IgD-negative memory B cell (primary cell): ENCODE measurements at regions not wholly inside any gene's neighbourhood (a gene's known extent, or its start where the extent isn't known, plus 50 kb on each side); places are given as distances from the start of the nearest gene placed in this dataset.

Experiments used
- H3K27ac Mint-ChIP-seq, 3 donors: one replicate each; pipeline ENCODE4 v1.8.0; 2020 to 2022; ENCODE audit warnings: mild to moderate bottlenecking in 3 of 3, mixed read lengths in 3 of 3, moderate library complexity in 1 of 3
- H3K27me3 Mint-ChIP-seq: one replicate; pipeline ENCODE4 v1.8.0; 2021; ENCODE audit warnings: mixed read lengths
- H3K36me3 Mint-ChIP-seq: one replicate; pipeline ENCODE4 v1.8.0; 2020; ENCODE audit warnings: mild to moderate bottlenecking, mixed read lengths
- H3K4me1 Mint-ChIP-seq, 3 donors: one replicate each; pipeline ENCODE4 v1.8.0; 2020 to 2022; ENCODE audit warnings: mixed read lengths in 3 of 3, mild to moderate bottlenecking in 1 of 3
- H3K4me3 Mint-ChIP-seq, 4 donors: one replicate each; pipeline ENCODE4 v1.8.0; 2020 to 2022; ENCODE audit warnings: mild to moderate bottlenecking in 4 of 4, mixed read lengths in 4 of 4, moderate library complexity in 3 of 4
- H3K9me3 Mint-ChIP-seq, 3 donors: one replicate each; pipeline ENCODE4 v1.8.0; 2020 to 2021; ENCODE audit warnings: mixed read lengths in 3 of 3, mild to moderate bottlenecking in 1 of 3

DNA sequence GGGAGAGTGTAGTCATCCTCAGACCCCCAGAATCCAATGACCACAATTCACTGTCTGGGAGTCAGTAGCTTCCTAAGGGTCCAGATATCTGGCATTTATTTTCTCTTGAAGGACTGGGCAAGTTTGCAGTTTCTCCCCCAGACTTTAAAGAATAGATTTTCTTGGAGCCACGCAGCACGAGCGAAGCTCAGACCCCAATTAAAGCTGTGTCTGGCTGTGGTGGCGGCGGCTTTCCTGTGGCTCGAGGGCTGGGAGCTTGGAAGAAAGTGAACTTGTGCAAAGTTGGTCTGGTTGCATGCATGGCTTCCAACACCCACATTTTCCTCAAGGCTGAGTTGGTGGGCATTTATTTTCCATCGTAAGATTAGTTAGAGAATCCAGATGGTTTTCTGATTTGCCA, 105.0 kb downstream of the ACKR3 start:
- Mint-ChIP-seq H3K4me3 (no peak overlapping the region), H3K27ac (no peak overlapping the region), H3K27me3 (peaks cover 12% of the 10 kb centered on the region), H3K4me1 (peaks cover 0 to 2% (median 0%) of the 10 kb centered on the region in 3 donors), H3K36me3 (no peaks in the 10 kb centered on the region), H3K9me3 (no peaks in the 10 kb centered on the region)

GRCh38 chr2:236675051-236675450, 105.4 kb downstream of the ACKR3 start:
- Mint-ChIP-seq H3K9me3 (no peaks in the 10 kb centered on the region), H3K27me3 (peaks cover 12% of the 10 kb centered on the region), H3K36me3 (no peaks in the 10 kb centered on the region), H3K4me3 (no peak overlapping the region), H3K4me1 (peaks cover 0 to 2% (median 0%) of the 10 kb centered on the region in 3 donors), H3K27ac (no peak overlapping the region)

- Mint-ChIP-seq H3K4me3 (no peak overlapping the region), H3K27me3 (peaks cover 12% of the 10 kb centered on the region), H3K27ac (peak overlapping the region in 1 of 3 donors; percentile 7), H3K36me3 (no peaks in the 10 kb centered on the region), H3K9me3 (no peaks in the 10 kb centered on the region), H3K4me1 (peaks cover 0 to 2% (median 0%) of the 10 kb centered on the region in 3 donors)
These were observed 105.9 kb downstream of the ACKR3 start for GRCh38 chr2:236675526-236675925.

GRCh38 chr2:236676136-236676873, 106.7 kb downstream of the ACKR3 start:
- Mint-ChIP-seq H3K9me3 (no peaks in the 10 kb centered on the region), H3K27me3 (peaks cover 12% of the 10 kb centered on the region), H3K4me3 (no peak overlapping the region), H3K27ac (peak overlapping the region in 1 of 3 donors; percentile 7), H3K36me3 (no peaks in the 10 kb centered on the region), H3K4me1 (peaks cover 0 to 2% (median 0%) of the 10 kb centered on the region in 3 donors)

DNA sequence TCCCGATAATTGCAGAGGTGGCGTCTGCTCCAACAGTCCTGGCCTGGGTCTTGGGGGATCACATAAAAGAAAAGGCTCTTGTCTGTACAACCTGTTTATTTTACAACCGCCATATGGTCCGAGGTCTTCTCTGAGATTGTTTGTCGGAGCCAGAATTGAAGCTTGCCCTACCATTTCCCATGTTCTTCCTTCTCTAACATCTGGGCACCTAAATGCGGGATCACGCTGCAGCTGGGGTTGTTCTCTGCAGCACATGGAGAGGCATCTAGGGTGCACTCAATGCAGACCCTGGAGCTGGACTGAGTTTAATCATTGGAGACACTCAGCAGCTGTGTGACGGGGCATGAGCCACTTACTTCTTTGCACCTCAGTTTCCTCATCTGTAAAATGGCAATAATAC, 107.7 kb downstream of the ACKR3 start:
- Mint-ChIP-seq H3K4me1 (peaks cover 0 to 2% (median 1%) of the 10 kb centered on the region in 3 donors), H3K9me3 (no peaks in the 10 kb centered on the region), H3K36me3 (no peaks in the 10 kb centered on the region), H3K4me3 (no peak overlapping the region), H3K27ac (no peak overlapping the region), H3K27me3 (peaks cover 12% of the 10 kb centered on the region)

DNA sequence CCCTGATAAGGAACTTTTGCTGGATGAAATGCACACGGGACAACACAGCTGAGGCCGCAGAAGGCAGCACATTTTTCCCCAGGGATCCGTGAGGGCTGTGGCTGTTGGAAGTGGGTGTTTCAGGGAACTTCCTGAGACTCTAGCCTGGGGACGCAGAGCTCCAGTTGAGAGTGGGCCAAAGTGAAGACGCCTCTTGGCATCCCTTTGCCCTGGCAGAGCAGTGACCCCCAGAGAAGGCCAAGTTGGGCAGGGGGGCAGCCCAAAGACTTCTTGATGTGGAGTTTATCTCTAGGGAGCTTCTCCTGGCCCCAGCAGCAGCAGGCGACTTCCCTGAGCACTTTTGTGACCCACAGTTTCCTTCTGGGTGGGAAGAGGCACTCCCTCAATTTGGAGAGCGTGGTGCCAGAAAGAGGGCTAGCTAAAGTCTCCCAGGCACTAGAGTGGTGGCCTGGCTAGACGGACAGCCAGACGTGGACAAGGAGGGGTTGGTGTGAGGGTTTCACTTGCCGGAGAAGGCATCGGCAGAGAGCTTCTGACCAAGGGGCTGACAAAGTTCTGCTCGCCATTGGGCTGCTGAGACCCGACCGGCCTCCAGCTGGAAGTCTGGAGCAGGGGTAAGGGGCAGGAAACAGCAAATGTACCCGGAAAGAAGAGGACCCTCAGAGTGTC, 108.8 kb downstream of the ACKR3 start:
- no peaks in the 10 kb centered on the region for H3K36me3 Mint-ChIP-seq
- no peak overlapping the region for H3K4me3 Mint-ChIP-seq
- H3K9me3 Mint-ChIP-seq, result no peaks in the 10 kb centered on the region
- H3K27ac Mint-ChIP-seq, result no peak overlapping the region
- peaks cover 0 to 2% (median 1%) of the 10 kb centered on the region in 3 donors for H3K4me1 Mint-ChIP-seq
- H3K27me3 Mint-ChIP-seq, result peaks cover 12% of the 10 kb centered on the region

GRCh38 chr2:236679884-236680860, 110.5 kb downstream of the ACKR3 start:
- H3K9me3 Mint-ChIP-seq, result peaks cover 0 to 2% (median 0%) of the 10 kb centered on the region in 3 donors
- peaks cover 15% of the 10 kb centered on the region for H3K27me3 Mint-ChIP-seq
- H3K4me3 Mint-ChIP-seq, result no peak overlapping the region
- H3K36me3 Mint-ChIP-seq, result no peaks in the 10 kb centered on the region
- H3K27ac Mint-ChIP-seq, result no peak overlapping the region
- peaks cover 0 to 9% (median 5%) of the 10 kb centered on the region in 3 donors for H3K4me1 Mint-ChIP-seq

GRCh38 chr2:236682651-236683422, 113.2 kb downstream of the ACKR3 start:
- Mint-ChIP-seq H3K36me3 (no peaks in the 10 kb centered on the region), H3K4me1 (peaks cover 0 to 8% (median 7%) of the 10 kb centered on the region in 3 donors), H3K27ac (no peak overlapping the region), H3K9me3 (peaks cover 0 to 2% (median 0%) of the 10 kb centered on the region in 3 donors), H3K27me3 (peaks cover 13% of the 10 kb centered on the region), H3K4me3 (peak overlapping the region in 1 of 4 donors; percentile 24)

DNA sequence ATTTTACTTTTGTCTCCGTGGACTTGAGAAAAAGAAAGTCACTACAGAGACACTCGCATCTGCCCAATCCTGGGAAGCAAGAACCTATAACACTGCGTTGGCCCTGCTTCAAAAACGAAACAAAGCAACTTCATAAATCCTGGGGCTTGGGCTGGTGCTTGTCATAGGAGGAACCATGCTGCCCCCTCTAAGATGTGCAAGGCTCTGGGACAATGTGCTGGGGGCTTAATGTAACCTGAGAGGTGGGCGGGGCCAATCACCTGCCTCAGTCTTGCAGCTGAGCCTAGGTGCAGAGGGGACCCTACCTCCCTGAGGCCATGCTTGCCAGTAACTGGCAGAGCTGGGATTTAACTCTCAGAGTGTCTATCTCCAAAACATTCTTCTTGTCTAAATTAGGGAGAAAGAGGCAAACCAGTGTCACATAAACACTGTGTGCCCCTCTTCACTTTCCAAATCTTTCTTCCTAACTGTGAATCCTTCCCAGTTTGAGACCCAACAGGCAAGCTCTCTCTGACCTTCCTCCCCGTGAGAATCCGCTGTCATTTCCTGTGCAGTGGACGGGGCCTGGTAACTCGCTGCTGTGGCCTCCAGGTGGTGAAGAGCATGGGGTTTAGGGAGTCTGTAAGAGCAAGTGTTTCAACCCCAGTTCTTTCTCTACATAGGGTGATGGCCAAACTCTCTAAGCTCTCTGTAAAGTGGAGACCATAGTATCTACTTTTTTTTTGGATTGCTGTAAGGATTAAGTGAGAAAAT, 115.1 kb downstream of the ACKR3 start:
- Mint-ChIP-seq H3K27ac (no peak overlapping the region), H3K4me1 (peaks cover 0 to 8% (median 7%) of the 10 kb centered on the region in 3 donors), H3K9me3 (peaks cover 0 to 2% (median 0%) of the 10 kb centered on the region in 3 donors), H3K27me3 (peaks cover 14% of the 10 kb centered on the region), H3K4me3 (peak overlapping the region in 2 of 4 donors; percentile 17 to 52), H3K36me3 (no peaks in the 10 kb centered on the region)

- Mint-ChIP-seq H3K27me3 (peaks cover 14% of the 10 kb centered on the region), H3K9me3 (peaks cover 0 to 2% (median 0%) of the 10 kb centered on the region in 3 donors), H3K4me3 (no peak overlapping the region), H3K27ac (no peak overlapping the region), H3K4me1 (peaks cover 0 to 8% (median 7%) of the 10 kb centered on the region in 3 donors), H3K36me3 (no peaks in the 10 kb centered on the region)
These were observed 115.7 kb downstream of the ACKR3 start for GRCh38 chr2:236685361-236685760.

DNA sequence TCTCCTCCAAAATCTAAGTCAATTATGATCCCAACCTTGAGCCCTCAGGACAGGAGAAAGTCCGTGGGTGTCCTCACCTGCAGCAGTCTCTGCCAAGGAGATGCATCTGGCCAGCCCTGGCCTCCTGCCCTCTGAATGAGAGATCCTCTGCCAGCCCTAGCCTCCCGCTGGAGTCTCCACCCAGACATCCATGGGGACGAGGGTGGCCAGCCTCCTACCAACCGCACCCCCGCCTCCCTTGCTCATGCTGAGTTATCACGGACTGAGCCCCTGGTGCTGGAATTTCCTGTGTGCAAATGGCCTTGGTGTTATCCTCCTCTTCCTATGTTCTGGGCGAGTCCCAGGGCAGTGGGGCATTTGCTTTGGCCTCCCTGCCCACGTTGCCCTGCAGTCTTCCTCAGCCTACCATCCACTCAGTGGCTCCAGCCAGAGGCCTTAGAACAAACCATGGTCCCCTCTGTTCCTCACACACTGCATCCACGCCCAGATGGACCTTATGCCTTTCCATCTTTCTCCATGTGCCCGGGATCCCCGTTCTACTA, 116.4 kb downstream of the ACKR3 start:
- Mint-ChIP-seq H3K36me3 (peaks cover 3% of the 10 kb centered on the region), H3K9me3 (peaks cover 0 to 2% (median 0%) of the 10 kb centered on the region in 3 donors), H3K4me1 (peaks cover 0 to 8% (median 7%) of the 10 kb centered on the region in 3 donors), H3K4me3 (no peak overlapping the region), H3K27ac (no peak overlapping the region), H3K27me3 (peaks cover 18% of the 10 kb centered on the region)

GRCh38 chr2:236686561-236686960, 116.9 kb downstream of the ACKR3 start:
- Mint-ChIP-seq H3K4me3 (no peak overlapping the region), H3K4me1 (peaks cover 0 to 7% (median 7%) of the 10 kb centered on the region in 3 donors), H3K27me3 (peaks cover 21% of the 10 kb centered on the region), H3K27ac (no peak overlapping the region), H3K36me3 (peaks cover 3% of the 10 kb centered on the region), H3K9me3 (peaks cover 0 to 2% (median 0%) of the 10 kb centered on the region in 3 donors)

DNA sequence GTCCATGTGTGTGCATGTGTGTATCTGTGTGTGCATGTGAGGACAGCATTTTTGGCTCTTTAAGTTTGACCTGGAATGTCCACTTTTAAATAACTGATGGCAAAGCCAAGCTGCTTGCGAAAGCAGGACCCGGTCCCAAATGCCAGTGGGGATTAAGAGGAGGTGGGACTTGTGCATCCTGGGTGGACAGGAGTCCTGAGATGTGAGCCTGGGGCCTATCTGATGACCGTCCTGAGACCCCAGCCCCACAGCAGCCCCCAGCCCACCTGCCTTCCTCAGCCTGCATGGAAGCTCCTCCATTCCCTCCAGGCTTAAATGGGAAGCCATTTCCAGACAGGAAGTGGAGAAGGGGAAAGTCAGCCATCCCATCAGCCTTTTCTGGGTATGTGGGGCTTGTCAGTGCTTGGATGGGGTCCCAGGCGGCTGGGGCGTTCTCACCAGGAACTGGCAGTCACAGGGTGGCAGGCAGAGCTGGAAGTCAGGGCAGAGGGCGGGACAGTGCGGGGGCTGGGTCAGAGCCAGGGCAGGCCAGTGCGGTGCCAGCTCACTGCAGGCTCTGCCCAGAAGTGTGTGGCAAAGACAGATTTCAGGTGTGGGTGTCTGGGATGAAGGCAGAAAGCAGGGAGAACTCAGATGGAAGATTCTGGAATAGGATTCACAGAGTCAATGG, 117.8 kb downstream of the ACKR3 start:
- H3K9me3 Mint-ChIP-seq, result peaks cover 0 to 2% (median 0%) of the 10 kb centered on the region in 3 donors
- H3K27ac Mint-ChIP-seq, result no peak overlapping the region
- H3K36me3 Mint-ChIP-seq, result peaks cover 3% of the 10 kb centered on the region
- H3K4me1 Mint-ChIP-seq, result peaks cover 0 to 7% (median 7%) of the 10 kb centered on the region in 3 donors
- H3K27me3 Mint-ChIP-seq, result peaks cover 23% of the 10 kb centered on the region
- H3K4me3 Mint-ChIP-seq, result no peak overlapping the region
